Hematopoietic multipotent progenitor cell treated with erythropoietin and hydrocortisone succinate and interleukin-3 and kit ligand, for 8 days (in vitro differentiated cells): ENCODE measurements at regions not wholly inside any gene's neighbourhood (a gene's known extent, or its start where the extent isn't known, plus 50 kb on each side); places are given as distances from the start of the nearest gene placed in this dataset.

Experiments
- DNase-seq: peaks from one replicate; pipeline ENCODE4 v3.0.0-alpha.2; 2015

- DNase-seq, result no peak
Measured at GRCh38 chr3:76550522-76551201, 489.2 kb upstream of the ROBO2 start.

- DNase-seq, result no peak
Measured at GRCh38 chr3:76551739-76552138, 488.2 kb upstream of the ROBO2 start.

GRCh38 chr3:76552653-76553052 lies 487.2 kb upstream of the ROBO2 start:
- DNase-seq, result no peak

GRCh38 chr3:76554707-76555106 lies 485.2 kb upstream of the ROBO2 start:
- DNase-seq, result no peak

GRCh38 chr3:76561494-76562236 lies 478.2 kb upstream of the ROBO2 start:
- no peak for DNase-seq

- no peak for DNase-seq
Measured at GRCh38 chr3:76565496-76566210, 474.2 kb upstream of the ROBO2 start.

- DNase-seq, result no peak
Measured at GRCh38 chr3:76566211-76566534, 473.7 kb upstream of the ROBO2 start.

GRCh38 chr3:76566904-76567303 lies 473.0 kb upstream of the ROBO2 start:
- DNase-seq, result no peak

GRCh38 chr3:76570436-76571057 lies 469.4 kb upstream of the ROBO2 start:
- peak; percentile 17 for DNase-seq

GRCh38 chr3:76576201-76576600 lies 463.7 kb upstream of the ROBO2 start:
- no peak for DNase-seq

GRCh38 chr3:76582098-76582497 lies 457.8 kb upstream of the ROBO2 start:
- DNase-seq, result no peak

GRCh38 chr3:76582632-76583378 lies 457.1 kb upstream of the ROBO2 start:
- DNase-seq, result no peak

- DNase-seq, result peak; percentile 19
Measured at GRCh38 chr3:76585794-76586392, 454.0 kb upstream of the ROBO2 start.

- DNase-seq, result no peak
Measured at GRCh38 chr3:76586471-76586870, 453.4 kb upstream of the ROBO2 start.

- DNase-seq, result no peak
Measured at GRCh38 chr3:76610150-76610549, 429.7 kb upstream of the ROBO2 start.

- DNase-seq, result no peak
Measured at GRCh38 chr3:76615719-76616118, 424.2 kb upstream of the ROBO2 start.

- DNase-seq, result no peak
Measured at GRCh38 chr3:76624164-76624563, 415.7 kb upstream of the ROBO2 start.

GRCh38 chr3:76627236-76627635 lies 412.7 kb upstream of the ROBO2 start:
- DNase-seq, result no peak

GRCh38 chr3:76631251-76631650 lies 408.6 kb upstream of the ROBO2 start:
- no peak for DNase-seq

- DNase-seq, result no peak
Measured at GRCh38 chr3:76638006-76638405, 401.9 kb upstream of the ROBO2 start.

GRCh38 chr3:76643623-76644304 lies 396.1 kb upstream of the ROBO2 start:
- no peak for DNase-seq

- DNase-seq, result no peak
Measured at GRCh38 chr3:76644305-76644675, 395.6 kb upstream of the ROBO2 start.
